A673 (cell line): ENCODE measurements at regions not wholly inside any gene's neighbourhood (a gene's known extent, or its start where the extent isn't known, plus 50 kb on each side); places are given as distances from the start of the nearest gene placed in this dataset.

Experiments
- EZH2 ChIP-seq: fragments of 200-600 bp; sonication (generic); IDR thresholded peaks from 2 replicates; pipeline ENCODE4 v1.6.1; 2017; ENCODE audit warnings: borderline replicate concordance, low read depth, mild to moderate bottlenecking, mixed read lengths, antibody characterized with exemption, low read length; ENCODE audit not compliant: poor library complexity, severe bottlenecking
- TF ChIP-seq, protein P1 (sequence below): fragments of 300-800, 200-600 bp; sonication (generic); conservative IDR thresholded peaks from 2 replicates; pipeline ENCODE4 v1.5.1; 2017; ENCODE audit warnings: low read depth, mild to moderate bottlenecking, antibody characterized with exemption, low read length, moderate library complexity, mixed read lengths

- TF ChIP-seq, protein P1, sequence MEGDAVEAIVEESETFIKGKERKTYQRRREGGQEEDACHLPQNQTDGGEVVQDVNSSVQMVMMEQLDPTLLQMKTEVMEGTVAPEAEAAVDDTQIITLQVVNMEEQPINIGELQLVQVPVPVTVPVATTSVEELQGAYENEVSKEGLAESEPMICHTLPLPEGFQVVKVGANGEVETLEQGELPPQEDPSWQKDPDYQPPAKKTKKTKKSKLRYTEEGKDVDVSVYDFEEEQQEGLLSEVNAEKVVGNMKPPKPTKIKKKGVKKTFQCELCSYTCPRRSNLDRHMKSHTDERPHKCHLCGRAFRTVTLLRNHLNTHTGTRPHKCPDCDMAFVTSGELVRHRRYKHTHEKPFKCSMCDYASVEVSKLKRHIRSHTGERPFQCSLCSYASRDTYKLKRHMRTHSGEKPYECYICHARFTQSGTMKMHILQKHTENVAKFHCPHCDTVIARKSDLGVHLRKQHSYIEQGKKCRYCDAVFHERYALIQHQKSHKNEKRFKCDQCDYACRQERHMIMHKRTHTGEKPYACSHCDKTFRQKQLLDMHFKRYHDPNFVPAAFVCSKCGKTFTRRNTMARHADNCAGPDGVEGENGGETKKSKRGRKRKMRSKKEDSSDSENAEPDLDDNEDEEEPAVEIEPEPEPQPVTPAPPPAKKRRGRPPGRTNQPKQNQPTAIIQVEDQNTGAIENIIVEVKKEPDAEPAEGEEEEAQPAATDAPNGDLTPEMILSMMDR: no peak
- TF ChIP-seq EZH2: no peak
Measured at GRCh38 chr17:63095879-63096278, 129.8 kb downstream of the TANC2 start.
